Gastrocnemius medialis (tissue), 4 donors: ENCODE measurements at regions not wholly inside any gene's neighbourhood (a gene's known extent, or its start where the extent isn't known, plus 50 kb on each side); places are given as distances from the start of the nearest gene placed in this dataset.

ENCODE experiments used
- ATAC-seq, 2 donors: fragments of 150-250 bp; one replicate each; pipeline ENCODE4 v1.9.1; 2016
- DNase-seq, 2 donors: peaks; one replicate each; pipeline ENCODE4 v3.0.0-alpha.2; 2019
- H3K27ac ChIP-seq, 4 donors: fragments of 200-600 bp; sonication (generic); 1 replicate in 1 of 4; 2 replicates in 3 of 4; pipeline ENCODE4 v1.5.1; 2016 to 2018; ENCODE audit warnings: mild to moderate bottlenecking in 2 of 4, moderate library complexity in 1 of 4
- H3K27me3 ChIP-seq, 3 donors: fragments of 200-600 bp; sonication (generic) in 2 of 3; 1 replicate in 1 of 3; 2 replicates in 2 of 3; pipeline versions ENCODE4 v1.5.1 to v1.6.0; 2016 to 2019; ENCODE audit warnings: mild to moderate bottlenecking in 1 of 3, moderate library complexity in 1 of 3
- H3K36me3 ChIP-seq, 2 donors: fragments of 200-600 bp; sonication (generic) in 1 of 2; one replicate each; pipeline ENCODE4 v1.5.1; 2017 to 2018
- H3K4me1 ChIP-seq, 2 donors: fragments of 200-600 bp; sonication (generic) in 1 of 2; one replicate each; pipeline ENCODE4 v1.5.1; 2016 to 2017; ENCODE audit warnings: mild to moderate bottlenecking in 2 of 2
- H3K4me3 ChIP-seq, 4 donors: fragments of 200-600 bp; sonication (generic) in 3 of 4; 1 replicate in 1 of 4; 2 replicates in 3 of 4; pipeline ENCODE4 v1.5.1; 2016 to 2019; ENCODE audit warnings: mild to moderate bottlenecking in 2 of 4
- H3K9me3 ChIP-seq, 3 donors: fragments of 200-600 bp; sonication (generic) in 2 of 3; 1 replicate in 1 of 3; 2 replicates in 2 of 3; pipeline ENCODE4 v1.5.1; 2016 to 2019
- CTCF ChIP-seq, 5 experiments: fragments of 450-650 bp in 3 of 5; fragments of 200-600 bp in 2 of 5; sonication (generic) in 2 of 5; IDR thresholded peaks in 4 of 5; conservative IDR thresholded peaks in 1 of 5; 1 replicate in 4 of 5; 2 replicates in 1 of 5; pipeline ENCODE4 v1.5.1; 2016 to 2019; ENCODE audit warnings: antibody characterized with exemption in 5 of 5, mild to moderate bottlenecking in 3 of 5, moderate library complexity in 3 of 5
- POLR2A ChIP-seq, 2 donors: fragments of 450-650 bp; IDR thresholded peaks; one replicate each; pipeline ENCODE4 v1.6.1; 2017; ENCODE audit warnings: antibody characterized with exemption in 2 of 2, mild to moderate bottlenecking in 2 of 2, moderate library complexity in 2 of 2
- in situ Hi-C, 4 donors: fragments of 200-750 bp; cut with MboI; loops; one replicate each; pipeline versions ENCODE4 v1.15.0 to v1.8.0; 2017; ENCODE audit warnings: low sequenced_read_pairs in 4 of 4
- intact Hi-C: fragments of 100-400 bp; cut with DNase I; formaldehyde crosslinking; loops from one replicate; pipeline ENCODE4 v1.15.1; 2023; ENCODE audit warnings: low total_unique reads

- in situ Hi-C loops: no loop called here
- TF ChIP-seq POLR2A (IDR thresholded peaks at IDR 0.05): no peak
- TF ChIP-seq CTCF (IDR thresholded peaks at IDR 0.05 in 4 of 5, conservative IDR thresholded peaks at IDR 0.05 in 1 of 5): no peak
- DNase-seq: no peak
These were observed 94.2 kb downstream of the PLXNA1 start for GRCh38 chr3:127077068-127077467.

GRCh38 chr3:127077505-127078064 lies 94.7 kb downstream of the PLXNA1 start:
- Histone ChIP-seq H3K4me1 (no peaks in the 10 kb centered on the region), H3K36me3 (no peaks in the 10 kb centered on the region), H3K27me3 (no peaks in the 10 kb centered on the region), H3K4me3 (no peak overlapping the region), H3K9me3 (no peaks in the 10 kb centered on the region), H3K27ac (no peak overlapping the region)
- in situ Hi-C loops (no loop called here), intact Hi-C loops (no loop called here)
- TF ChIP-seq POLR2A (IDR thresholded peaks at IDR 0.05): no peak
- no peak for TF ChIP-seq CTCF (IDR thresholded peaks at IDR 0.05 in 4 of 5, conservative IDR thresholded peaks at IDR 0.05 in 1 of 5)
- ATAC-seq: no peak
- DNase-seq: no peak

More at GRCh38 chr3:127077068-127077467, 94.2 kb downstream of the PLXNA1 start:
- no peak for ATAC-seq
- H3K4me3 ChIP-seq: no peak overlapping the region
- H3K27me3 ChIP-seq: no peaks in the 10 kb centered on the region
- H3K4me1 ChIP-seq: no peaks in the 10 kb centered on the region
- H3K36me3 ChIP-seq: no peaks in the 10 kb centered on the region
- H3K9me3 ChIP-seq: no peaks in the 10 kb centered on the region
- intact Hi-C loops: no loop called here
- no peak overlapping the region for H3K27ac ChIP-seq

- no peak for DNase-seq
- intact Hi-C loops (no loop called here), in situ Hi-C loops (no loop called here)
- Histone ChIP-seq H3K27ac (no peak overlapping the region), H3K27me3 (no peaks in the 10 kb centered on the region), H3K4me3 (no peak overlapping the region), H3K9me3 (no peaks in the 10 kb centered on the region), H3K4me1 (no peaks in the 10 kb centered on the region), H3K36me3 (no peaks in the 10 kb centered on the region)
- no peak for ATAC-seq
- no peak for TF ChIP-seq POLR2A (IDR thresholded peaks at IDR 0.05)
- no peak for TF ChIP-seq CTCF (IDR thresholded peaks at IDR 0.05 in 4 of 5, conservative IDR thresholded peaks at IDR 0.05 in 1 of 5)
These were observed 95.7 kb downstream of the PLXNA1 start for GRCh38 chr3:127078626-127079025.

GRCh38 chr3:127079211-127079610 lies 96.3 kb downstream of the PLXNA1 start:
- DNase-seq (no peak), ATAC-seq (no peak)
- in situ Hi-C loops (no loop called here), intact Hi-C loops (no loop called here)
- Histone ChIP-seq H3K27ac (no peak overlapping the region), H3K27me3 (no peaks in the 10 kb centered on the region), H3K9me3 (no peaks in the 10 kb centered on the region), H3K36me3 (no peaks in the 10 kb centered on the region), H3K4me3 (no peak overlapping the region), H3K4me1 (no peaks in the 10 kb centered on the region)
- TF ChIP-seq CTCF (IDR thresholded peaks at IDR 0.05 in 4 of 5, conservative IDR thresholded peaks at IDR 0.05 in 1 of 5) (no peak), POLR2A (IDR thresholded peaks at IDR 0.05) (no peak)
